Dedifferentiated amniotic fluid mesenchymal stem cell (primary cell): ENCODE measurements at regions not wholly inside any gene's neighbourhood (a gene's known extent, or its start where the extent isn't known, plus 50 kb on each side); places are given as distances from the start of the nearest gene placed in this dataset.
A peak's percentile ranks its signal among the peaks of the same experiment; 100 is the strongest.
"Not testable (repeated sequence)": the region's sequence is repeated elsewhere in the genome, so short reads cannot be mapped to it uniquely, and the experiment has no call there.

Experiments
- DNase-seq: peaks from one replicate; pipeline ENCODE4 v3.0.0-alpha.2; 2016; ENCODE audit errors: extremely low spot score

DNA sequence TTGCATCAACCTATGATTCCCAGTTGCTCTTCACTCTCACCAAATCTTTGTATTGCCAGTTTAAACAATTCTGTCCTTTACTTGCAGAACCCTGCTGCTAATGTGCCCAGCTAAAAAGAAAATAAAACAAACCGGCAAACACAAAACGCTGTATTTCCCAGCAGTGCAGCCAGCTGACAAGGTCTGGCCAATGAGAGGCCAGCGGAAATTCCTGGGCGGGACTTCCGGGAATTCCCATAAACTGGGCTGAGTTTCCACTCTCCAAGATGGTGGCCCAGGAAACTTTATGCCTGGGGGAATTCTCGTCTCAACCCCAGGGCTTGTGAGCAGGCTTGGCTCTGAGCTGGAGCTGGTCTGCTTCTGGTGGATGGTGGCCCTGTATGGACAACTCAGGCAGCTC, 807.3 kb upstream of the TMEM132C start:
- DNase-seq = no peak

DNA sequence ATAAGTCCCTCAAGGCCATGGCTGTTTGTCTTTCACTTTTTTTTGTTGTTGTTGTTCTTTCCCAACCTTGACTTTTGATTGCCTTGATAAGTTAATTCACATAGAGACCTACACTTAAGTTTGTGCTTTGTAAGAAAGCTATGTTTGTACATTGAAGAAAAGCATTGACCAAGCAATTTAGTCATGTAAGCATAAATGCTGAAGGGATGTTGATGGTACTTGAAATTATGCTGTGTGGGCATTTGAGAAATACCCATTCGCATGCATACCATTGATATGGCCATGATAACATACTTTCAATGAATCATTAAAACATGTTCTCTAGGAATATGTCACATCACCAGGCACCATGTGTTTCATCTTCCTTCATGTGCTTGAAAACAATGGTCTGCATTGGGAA, 803.7 kb upstream of the TMEM132C start:
- DNase-seq = no peak

GRCh38 chr12:127469331-127469730, 797.6 kb upstream of the TMEM132C start:
- no peak for DNase-seq

- no peak for DNase-seq
These were observed 793.2 kb upstream of the TMEM132C start for GRCh38 chr12:127473766-127474165.

DNA sequence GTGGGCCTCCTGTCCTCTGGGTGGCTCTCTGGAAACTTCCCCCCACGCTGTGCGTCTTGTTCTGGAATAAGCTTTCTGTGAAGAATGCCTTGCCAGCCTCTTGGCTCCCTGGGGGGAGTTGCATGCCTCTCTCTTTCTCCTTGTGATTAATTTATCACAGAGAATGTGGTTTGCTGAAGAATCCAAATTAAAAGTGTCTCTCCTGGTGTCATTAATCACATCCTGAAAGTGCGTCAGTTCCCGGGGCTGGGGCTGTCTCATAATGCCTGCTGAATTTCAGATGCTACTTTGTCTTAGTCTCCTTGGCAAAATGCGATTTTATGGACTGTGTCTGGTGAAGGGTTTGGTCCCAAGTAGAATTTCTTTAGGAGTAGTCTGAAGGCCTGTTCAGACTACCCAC, 787.7 kb upstream of the TMEM132C start:
- no peak for DNase-seq

DNA sequence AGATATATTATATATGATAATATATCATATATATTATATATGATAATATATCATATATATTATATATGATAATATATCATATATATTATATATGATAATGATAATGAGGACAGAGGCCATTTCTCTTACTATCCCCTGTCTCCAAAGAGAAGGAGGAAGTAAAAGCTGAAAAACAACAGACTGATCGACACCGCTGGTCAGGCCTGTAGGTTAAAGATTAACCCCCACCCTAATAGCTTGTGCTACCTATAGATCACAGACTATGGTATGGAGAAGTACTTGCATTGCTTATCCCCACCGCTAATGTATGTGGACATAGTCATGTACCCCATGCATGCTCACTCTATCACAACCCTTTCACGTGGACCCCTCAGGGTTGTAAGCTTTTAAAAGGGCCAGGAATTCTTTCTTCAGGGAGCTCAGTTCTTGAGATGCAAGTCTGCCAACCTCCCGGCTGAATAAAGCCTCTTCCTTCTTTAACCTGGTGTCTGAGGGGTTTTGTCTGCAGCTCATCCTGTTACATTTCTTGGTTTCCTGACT, 786.1 kb upstream of the TMEM132C start:
- DNase-seq = no peak

GRCh38 chr12:127482950-127483349, 784.0 kb upstream of the TMEM132C start:
- DNase-seq = no peak

GRCh38 chr12:127485528-127485927, 781.4 kb upstream of the TMEM132C start:
- peak; percentile 81 for DNase-seq

GRCh38 chr12:127487031-127487430, 779.9 kb upstream of the TMEM132C start:
- DNase-seq = no peak

GRCh38 chr12:127489061-127489460, 777.9 kb upstream of the TMEM132C start:
- no peak for DNase-seq

- no peak for DNase-seq
These were observed 771.7 kb upstream of the TMEM132C start for GRCh38 chr12:127494961-127495915.

- no peak for DNase-seq
These were observed 770.7 kb upstream of the TMEM132C start for GRCh38 chr12:127496255-127496654.

- no peak for DNase-seq
These were observed 766.4 kb upstream of the TMEM132C start for GRCh38 chr12:127500512-127501035.

GRCh38 chr12:127501916-127502315, 765.1 kb upstream of the TMEM132C start:
- DNase-seq = no peak

DNA sequence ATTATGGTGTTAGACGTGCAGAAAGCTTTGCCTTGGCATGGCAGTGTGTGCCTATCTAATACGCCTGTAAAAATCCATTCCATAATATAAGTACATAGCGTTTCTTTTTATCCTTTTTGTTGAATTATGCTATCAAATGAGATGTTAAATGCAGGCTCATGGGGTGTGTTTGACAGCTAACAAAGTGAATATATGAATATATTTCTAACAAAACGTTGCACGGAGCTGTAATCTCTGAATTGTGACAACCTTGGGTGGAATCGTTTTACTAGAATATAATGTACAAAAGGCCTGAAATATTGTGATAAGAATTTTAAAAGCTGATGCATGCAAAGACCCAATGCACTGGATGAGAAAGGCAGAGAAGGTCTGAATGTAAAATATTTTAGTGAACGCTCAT, 763.7 kb upstream of the TMEM132C start:
- DNase-seq = no peak

DNA sequence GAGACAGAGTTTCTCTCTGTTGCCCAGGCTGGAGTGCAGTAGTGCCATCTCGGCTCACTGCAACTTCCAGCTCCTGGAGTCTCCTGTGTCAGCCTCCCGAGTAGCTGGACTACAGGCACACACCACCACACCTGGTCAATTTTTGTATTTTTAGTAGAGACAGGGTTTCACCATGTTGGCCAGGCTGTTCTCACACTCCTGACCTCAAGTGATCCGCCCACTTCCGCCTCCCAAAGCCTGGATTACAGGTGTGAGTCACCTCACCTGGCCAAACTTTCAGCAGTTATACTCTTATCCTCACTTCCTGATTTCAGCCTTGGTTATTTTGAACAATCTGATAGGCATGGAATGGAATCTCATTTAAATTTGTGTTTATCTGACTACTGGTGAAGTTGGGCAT, 763.0 kb upstream of the TMEM132C start:
- DNase-seq = not testable (repeated sequence)

DNA sequence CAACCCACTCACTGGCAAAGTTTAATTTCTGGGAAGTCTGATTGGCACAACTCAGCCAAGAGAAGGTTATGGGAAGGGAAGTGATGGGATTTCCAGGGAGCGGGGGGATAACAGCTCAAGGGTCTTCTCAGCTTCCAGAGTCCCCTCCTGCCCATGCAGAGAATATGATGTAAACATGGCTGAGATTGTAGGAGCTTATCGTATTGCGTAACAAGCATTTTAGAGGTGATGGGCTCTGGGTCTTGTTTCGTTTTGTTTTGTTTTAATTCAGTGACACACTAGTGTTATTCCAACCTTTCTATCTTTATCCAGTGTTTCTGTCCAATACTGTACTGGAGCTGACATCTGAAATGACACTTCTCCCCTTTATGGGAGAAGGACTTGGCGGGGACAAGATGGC, 762.1 kb upstream of the TMEM132C start:
- DNase-seq = no peak

DNA sequence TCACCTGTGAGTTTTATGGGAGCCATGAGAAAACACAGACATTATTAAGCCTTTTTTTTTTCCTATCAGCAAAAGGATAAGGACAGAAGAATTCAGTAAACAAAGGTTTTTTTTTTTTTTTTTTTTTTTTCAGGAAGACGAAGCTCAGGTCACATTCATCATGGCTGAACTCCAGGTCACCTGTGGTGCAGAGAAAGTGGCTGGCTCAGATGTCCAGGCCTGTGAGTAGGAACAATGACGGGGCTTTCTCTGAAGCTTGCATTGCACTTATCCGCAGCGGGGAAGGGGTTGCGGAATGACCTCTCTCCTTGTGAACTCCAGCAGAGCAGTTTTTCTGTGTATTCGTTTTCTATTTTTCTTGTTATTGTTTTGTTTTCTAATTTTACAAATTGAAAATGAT, 759.6 kb upstream of the TMEM132C start:
- no peak for DNase-seq

DNA sequence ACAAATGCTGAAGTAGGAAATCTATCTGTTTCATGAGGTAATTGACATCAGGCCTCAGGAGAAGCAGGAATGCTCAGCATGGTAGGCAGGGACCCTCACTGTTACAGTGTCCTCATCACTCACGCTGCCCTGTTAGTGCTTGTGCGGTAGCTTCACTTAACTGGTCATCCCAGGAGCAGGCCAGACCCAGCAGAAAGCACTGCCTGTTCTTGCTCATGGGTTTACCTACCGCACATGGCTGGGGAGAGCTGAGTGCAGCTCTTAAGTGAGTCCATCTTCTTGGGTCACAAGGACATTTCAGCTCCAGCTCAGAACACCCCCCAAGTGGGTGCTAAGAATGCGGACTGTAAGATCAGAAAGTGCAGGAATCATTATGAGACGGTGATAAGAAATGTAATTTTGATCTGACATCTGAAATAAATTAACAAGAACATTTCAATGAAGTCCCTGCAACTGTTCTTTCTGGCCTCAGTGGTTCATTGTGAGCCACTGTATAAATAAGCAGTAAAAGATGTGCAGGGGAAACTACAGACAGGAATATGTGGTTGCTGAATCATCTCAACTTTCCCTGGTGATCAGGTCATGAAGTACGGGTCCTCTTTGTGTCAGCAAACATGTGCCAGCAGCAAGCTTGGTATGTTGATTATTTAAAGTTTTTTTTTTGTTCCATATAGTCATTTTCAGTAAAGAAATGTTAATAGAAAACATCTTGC, 757.7 kb upstream of the TMEM132C start:
- DNase-seq = peak; percentile 54

DNA sequence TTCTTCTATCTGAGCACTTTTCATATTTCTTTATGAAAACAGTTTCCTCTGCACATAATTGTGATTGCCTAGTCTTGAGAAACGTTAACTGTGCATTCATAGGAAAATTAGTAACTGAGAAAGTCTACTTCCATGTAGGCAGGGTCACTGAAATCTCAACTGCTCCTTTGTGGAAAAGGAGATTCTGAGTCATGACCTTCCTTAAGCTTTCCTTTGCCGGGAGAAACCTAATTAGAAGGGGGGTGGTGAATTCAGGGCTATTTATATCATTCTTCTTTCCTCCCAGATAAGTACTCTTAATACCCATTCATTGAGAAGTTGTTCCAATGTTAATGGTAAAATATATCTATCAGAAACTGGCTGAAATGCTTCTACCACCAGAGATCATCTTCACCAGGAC, 751.0 kb upstream of the TMEM132C start:
- DNase-seq = no peak

GRCh38 chr12:127516467-127516866, 750.5 kb upstream of the TMEM132C start:
- peak; percentile 38 for DNase-seq

DNA sequence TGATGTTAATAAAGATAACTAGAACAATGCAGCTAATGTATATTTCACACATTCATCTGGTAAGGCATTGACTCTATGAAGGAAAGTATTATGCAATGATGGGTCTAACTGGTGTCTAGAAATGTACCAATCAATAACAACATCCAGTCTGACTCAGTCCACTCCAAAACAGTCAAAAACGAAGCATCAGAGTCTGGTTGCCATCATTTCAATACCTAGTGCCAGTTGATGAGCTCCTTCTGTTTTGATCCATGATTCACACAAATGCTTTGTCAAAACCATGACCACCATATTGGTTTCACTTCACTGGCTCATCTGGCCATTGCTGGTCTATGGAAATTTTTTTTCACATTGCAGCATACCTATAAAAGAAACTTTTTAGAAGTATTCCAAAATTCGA, 747.2 kb upstream of the TMEM132C start:
- DNase-seq = no peak

- no peak for DNase-seq
These were observed 740.0 kb upstream of the TMEM132C start for GRCh38 chr12:127526925-127527324.
